A172 (cell line): ENCODE measurements at regions not wholly inside any gene's neighbourhood (a gene's known extent, or its start where the extent isn't known, plus 50 kb on each side); places are given as distances from the start of the nearest gene placed in this dataset.

Source experiments
- DNase-seq: peaks from one replicate; pipeline ENCODE4 v3.0.0-alpha.2; 2015; ENCODE audit warnings: low spot score

DNA sequence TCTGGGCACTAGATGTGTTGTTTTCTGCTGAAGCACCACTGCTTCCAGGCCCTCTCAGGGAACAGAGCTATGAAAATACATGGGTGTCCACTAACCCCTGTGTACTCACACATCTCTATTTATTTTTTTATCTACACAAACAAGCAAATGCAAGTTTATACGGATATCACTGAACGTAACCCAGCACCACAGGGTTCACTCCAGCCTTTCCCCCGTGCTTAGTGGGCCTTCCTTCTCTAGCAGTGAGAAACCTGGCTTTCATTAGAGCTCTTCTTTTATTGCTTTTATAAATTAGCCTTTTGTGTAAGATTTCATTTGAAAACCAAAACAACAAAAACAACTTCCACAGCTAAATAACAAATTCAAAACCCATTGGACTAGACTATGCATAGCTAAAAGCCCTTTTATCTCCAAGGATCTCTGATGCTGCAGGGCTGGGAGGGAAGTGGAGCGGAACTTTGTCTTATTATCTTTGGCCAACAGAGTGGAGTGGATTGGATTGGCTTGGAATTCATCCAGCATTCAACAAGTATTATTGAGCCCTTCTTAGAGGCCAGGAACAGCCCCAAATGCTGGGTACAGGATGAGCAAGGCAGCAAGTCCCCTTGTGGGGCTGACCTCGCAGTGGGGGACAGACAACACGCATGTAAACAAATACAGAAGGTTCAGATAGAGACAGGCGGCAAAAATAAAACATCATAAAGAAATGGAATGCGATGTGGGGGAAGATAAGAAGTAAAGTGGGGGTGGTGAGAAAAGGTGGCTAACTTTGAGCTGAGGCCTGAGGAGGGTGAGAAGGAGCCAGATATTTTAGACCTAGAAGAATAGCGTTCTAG lies 371.8 kb upstream of the POU3F1 start:
- no peak for DNase-seq

DNA sequence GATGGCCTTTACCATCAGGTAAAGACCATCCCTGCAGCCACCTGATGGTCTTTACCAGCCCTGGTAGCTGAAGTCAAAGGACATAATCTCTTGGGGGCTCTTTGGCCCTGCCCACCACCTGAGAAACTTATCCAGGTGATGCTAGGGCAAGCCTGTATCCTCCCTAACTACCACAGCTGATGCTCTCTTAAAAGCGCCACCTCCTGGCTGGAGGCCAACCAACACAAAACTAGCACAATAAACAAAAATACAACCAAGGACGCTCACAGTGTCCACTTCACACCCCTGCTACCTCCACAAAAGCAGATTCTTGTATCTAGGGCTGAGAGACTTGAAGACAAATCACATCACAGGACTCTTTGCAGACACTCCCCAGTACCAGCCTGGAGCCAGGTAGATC lies 357.1 kb upstream of the POU3F1 start:
- DNase-seq, result no peak

GRCh38 chr1:38402230-38402815 lies 355.7 kb upstream of the POU3F1 start:
- no peak for DNase-seq

- DNase-seq, result no peak
Measured at GRCh38 chr1:38396606-38397005, 350.0 kb upstream of the POU3F1 start.

- no peak for DNase-seq
Measured at GRCh38 chr1:38394303-38394702, 347.7 kb upstream of the POU3F1 start.

GRCh38 chr1:38392861-38393260 lies 346.3 kb upstream of the POU3F1 start:
- DNase-seq, result no peak

DNA sequence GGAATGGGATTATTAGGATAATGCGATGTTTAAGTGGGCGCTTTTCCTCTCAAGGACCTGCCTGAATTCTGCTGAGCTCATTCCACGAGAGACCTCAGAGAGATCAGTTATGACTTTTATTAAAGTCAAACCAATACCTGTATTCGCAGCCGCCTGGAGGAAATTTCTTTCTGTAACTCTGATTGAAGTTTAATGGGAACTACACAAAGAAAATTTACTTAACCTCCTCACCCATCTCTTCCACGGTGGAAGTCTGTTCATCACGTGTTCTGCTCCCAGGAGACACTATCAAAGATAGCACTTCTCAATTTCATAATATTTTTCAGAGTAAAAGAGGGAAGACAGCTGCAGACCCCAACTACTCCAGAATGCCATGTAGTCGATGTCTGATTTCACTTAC lies 334.7 kb upstream of the POU3F1 start:
- no peak for DNase-seq

GRCh38 chr1:38376577-38376976 lies 330.0 kb upstream of the POU3F1 start:
- DNase-seq, result no peak

DNA sequence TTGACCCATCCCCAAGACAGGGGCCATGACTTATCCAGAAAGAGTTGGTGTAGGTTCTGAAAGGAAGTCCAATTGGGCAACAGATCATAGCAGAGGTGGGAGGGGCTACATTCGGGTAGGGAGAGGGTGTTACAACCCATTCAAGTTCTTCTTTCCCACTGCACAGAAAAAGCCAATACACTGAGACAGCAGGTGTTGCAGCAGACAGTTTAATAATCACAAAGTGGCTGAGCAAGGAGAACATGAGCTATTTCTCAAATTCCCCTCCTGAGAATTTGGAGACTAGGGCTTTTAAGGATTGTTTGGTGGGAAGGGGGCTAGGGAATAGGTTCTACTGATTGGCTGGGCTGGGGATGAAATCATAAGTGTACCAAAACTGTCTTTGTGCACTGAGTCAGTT lies 328.4 kb upstream of the POU3F1 start:
- DNase-seq, result no peak

DNA sequence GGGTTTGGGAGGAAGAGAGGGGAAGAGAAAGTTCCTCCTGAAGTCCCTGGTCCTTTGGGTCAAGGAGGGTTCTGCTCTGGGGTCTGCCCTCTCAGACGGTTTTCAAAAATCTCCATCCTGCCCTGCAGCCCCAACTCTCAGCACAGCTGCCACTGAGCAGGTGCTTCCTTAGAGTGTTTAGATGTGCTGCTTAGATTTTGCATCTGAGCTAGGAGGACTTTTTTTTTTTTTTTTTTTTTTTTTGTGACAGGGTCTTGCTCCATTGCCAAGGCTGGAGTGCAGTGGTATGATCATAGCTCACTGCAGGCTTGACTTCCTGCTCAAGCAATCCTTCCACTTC lies 324.9 kb upstream of the POU3F1 start:
- DNase-seq, result no peak

- no peak for DNase-seq
Measured at GRCh38 chr1:38370716-38371504, 324.3 kb upstream of the POU3F1 start.

GRCh38 chr1:38365242-38365641 lies 318.6 kb upstream of the POU3F1 start:
- no peak for DNase-seq

- DNase-seq, result no peak
Measured at GRCh38 chr1:38361566-38361965, 315.0 kb upstream of the POU3F1 start.

DNA sequence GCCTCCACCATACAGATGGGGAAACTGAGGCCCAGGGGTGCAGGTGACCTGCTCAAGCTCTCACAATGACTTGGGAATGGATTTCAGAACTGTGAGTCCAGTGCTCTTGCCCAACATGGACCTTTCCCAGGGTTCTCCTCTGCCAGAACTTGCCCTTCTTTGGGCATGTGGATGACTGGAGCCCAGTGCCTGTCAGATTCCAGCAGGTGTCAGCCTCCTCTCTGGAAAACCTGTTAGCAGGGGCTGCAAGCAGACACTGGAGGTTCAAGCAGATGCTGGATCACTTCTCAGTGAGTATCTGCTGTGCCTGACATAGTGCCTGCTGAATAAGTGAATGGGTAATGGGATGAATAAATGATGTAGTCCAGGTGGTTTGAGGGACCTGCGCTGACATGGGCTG lies 314.2 kb upstream of the POU3F1 start:
- no peak for DNase-seq

DNA sequence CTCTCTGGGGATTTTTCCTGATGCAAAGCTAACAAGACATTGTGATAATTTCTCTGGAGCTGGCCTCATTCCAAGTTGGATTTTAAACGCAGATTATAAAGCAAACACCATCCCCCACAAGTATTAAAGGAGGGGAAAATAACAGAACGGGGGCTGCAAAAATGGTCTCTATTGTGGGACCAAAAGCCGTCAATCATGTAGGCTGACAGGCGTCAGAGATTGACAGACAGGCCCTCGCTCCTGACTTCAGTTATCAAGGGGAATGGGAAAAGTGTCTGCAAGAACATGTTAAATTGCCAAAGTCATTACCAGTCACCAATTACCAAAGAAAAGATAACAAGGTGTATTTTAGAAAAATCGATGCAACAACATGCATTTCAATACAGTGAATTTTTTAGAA lies 307.4 kb upstream of the POU3F1 start:
- no peak for DNase-seq

DNA sequence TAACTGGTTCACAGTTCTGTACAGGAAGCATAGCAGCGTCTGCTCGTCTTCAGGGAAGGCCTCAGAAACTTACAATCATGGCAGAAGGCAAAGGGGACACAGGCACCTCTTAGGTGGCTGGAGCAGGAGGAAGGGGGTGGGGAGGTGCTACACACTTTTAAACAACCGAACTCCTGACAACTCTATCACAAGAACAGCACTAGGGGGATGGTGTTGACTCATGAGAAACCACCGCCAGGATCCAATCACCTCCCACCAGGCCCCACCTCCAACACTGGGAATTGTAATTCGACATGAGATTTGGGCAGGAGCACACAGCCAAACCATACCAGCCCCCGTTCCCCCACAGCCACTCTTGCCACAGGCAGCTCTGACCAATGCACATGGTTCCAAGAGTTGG lies 306.3 kb upstream of the POU3F1 start:
- DNase-seq, result no peak

- no peak for DNase-seq
Measured at GRCh38 chr1:38347446-38348175, 301.0 kb upstream of the POU3F1 start.

- no peak for DNase-seq
Measured at GRCh38 chr1:38344716-38345115, 298.1 kb upstream of the POU3F1 start.

DNA sequence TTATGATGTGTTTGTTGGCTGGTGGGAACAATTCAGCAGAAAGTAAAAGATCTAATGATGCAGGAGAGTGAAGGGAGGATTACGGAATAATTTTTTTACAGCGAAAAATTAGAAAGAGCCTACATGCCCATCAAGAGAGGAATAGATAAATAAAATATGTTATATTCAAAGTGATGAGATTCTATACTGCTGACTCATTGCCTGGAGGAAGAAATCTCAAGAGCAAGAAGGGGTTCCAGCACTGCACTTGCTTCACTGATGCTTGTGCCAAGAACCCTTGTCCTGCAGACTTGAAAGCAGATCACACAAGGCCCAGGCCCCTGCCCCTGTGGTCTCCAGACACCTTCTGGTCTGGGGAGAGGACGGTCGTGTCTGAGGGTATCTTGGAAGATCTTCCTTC lies 295.1 kb upstream of the POU3F1 start:
- no peak for DNase-seq

- no peak for DNase-seq
Measured at GRCh38 chr1:38340409-38340808, 293.8 kb upstream of the POU3F1 start.

DNA sequence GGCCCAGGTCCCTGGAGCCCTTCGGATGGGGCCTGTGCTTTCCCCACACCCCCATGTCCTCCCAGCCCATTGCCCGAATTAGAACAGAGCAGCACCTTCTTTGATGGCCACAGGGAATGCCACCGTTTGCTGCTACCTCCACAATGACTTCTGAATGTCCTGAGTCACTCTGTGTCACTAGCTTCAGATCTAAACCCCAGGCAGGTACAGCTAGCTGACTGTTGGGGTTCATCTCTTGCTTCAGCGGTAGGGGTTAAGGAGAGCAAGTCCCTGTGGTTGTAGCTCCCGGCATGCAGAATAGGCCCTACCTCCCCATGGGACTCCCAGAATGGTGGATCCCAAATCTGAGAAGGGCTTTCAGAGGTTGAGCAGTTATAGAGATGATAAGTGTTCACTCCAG lies 291.1 kb upstream of the POU3F1 start:
- no peak for DNase-seq

DNA sequence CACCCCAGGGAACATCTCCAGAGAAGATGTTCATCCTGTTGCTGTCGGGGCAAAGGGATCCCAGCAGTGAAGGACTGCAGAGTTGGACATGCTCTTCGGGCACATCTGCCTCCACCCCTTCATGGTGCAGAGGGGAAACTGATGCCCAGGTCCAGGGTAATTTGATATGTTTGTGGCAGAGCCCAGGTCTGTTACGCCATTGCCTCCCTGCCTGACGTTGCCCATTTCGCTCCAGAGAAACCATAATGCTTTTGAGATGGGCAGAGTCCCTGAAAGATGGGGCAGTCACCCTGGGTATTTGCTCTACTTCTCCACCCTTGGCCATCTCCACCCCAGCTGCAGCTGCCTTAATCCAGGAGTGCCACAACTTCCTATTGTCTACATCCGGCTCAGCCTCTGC lies 290.4 kb upstream of the POU3F1 start:
- no peak for DNase-seq
